K562 (cell line): ENCODE measurements at regions not wholly inside any gene's neighbourhood (a gene's known extent, or its start where the extent isn't known, plus 50 kb on each side); places are given as distances from the start of the nearest gene placed in this dataset.

Experiments used
- ATAC-seq: fragments of 200-7000 bp; cut with Tn5 transposase; 3 replicates; pipeline ENCODE4 v1.9.1; 2020; ENCODE audit warnings: moderate library complexity
- BruUV-seq: library from RNA; stranded (reverse); fragments of 400-500 nt; replicated peaks from 2 replicates; lab custom pipeline; 2021; lab: Mats Ljungman, UMichigan
- CTCF ChIA-PET: fragments of 300-600 bp; formaldehyde crosslinking; extraction: SDS; loops from one replicate; lab custom pipeline; 2021; ENCODE audit warnings: low intra/inter-chr PET ratio; lab: Yijun Ruan, JAX
- POLR2A ChIA-PET: fragments of 300-600, 350-650 bp; sonication (Branson Sonifier 250); formaldehyde crosslinking; extraction: SDS; loops from one replicate; lab custom pipeline; 2021; ENCODE audit warnings: antibody characterized with exemption, inconsistent platforms; lab: Yijun Ruan, JAX
- DNase-seq, 4 experiments: peaks; one replicate each; pipeline versions ENCODE4 v3.0.0 to v3.0.0-alpha.2; 2011 to 2018; ENCODE audit warnings: low spot score in 3 of 4, mixed read lengths in 3 of 4; ENCODE audit errors: extremely low read depth in 1 of 4
- FAIRE-seq: peaks from 2 replicates; lab custom pipeline; 2011; peaks lifted over from hg19 to GRCh38; lab: Jason Lieb, UNC
- H2AFZ ChIP-seq: 2 replicates; pipeline ENCODE4 v1.6.0; 2011; ENCODE audit warnings: low read depth, low read length, control low read depth, inconsistent platforms
- H3K27ac ChIP-seq: fragments of 200-600 bp; 3 replicates; pipeline ENCODE4 v1.8.0; 2011; ENCODE audit warnings: low read depth, mild to moderate bottlenecking, control low read depth, inconsistent platforms, low read length, moderate library complexity, mixed read lengths; ENCODE audit errors: extremely low read depth
- H3K27me3 ChIP-seq, 2 experiments: fragments of 300-600 bp in 1 of 2; 2 replicates in 1 of 2; 3 replicates in 1 of 2; pipeline versions ENCODE4 v1.6.0 to v1.8.0; 2011; ENCODE audit warnings: inconsistent platforms in 2 of 2, low read length in 2 of 2, mild to moderate bottlenecking in 1 of 2, mixed read lengths in 1 of 2, moderate library complexity in 1 of 2; ENCODE audit not compliant: control insufficient read depth in 2 of 2, insufficient read depth in 2 of 2
- H3K36me3 ChIP-seq: fragments of 300-600 bp; 3 replicates; pipeline ENCODE4 v1.8.0; 2011; ENCODE audit warnings: mild to moderate bottlenecking, low read length, inconsistent platforms; ENCODE audit not compliant: control insufficient read depth, insufficient read depth
- H3K4me1 ChIP-seq, 2 experiments: fragments of 200-600 bp in 1 of 2; replicated peaks in 1 of 2; 2 replicates in 1 of 2; 3 replicates in 1 of 2; pipeline versions ENCODE4 v1.5.1 to v1.8.0; 2011; ENCODE audit warnings: inconsistent platforms in 2 of 2, low read length in 2 of 2, mild to moderate bottlenecking in 1 of 2, mixed read lengths in 1 of 2, moderate library complexity in 1 of 2; ENCODE audit not compliant: control insufficient read depth in 2 of 2, insufficient read depth in 2 of 2
- H3K4me2 ChIP-seq: 2 replicates; pipeline ENCODE4 v1.6.1; 2011; ENCODE audit warnings: low read length, control low read depth, inconsistent platforms, mixed read lengths; ENCODE audit not compliant: insufficient read depth
- H3K4me3 ChIP-seq: fragments of 200-600 bp; sonication (generic), shearing (Covaris generic); 2 replicates; pipeline ENCODE4 v1.5.1; 2016; ENCODE audit warnings: control low read depth, inconsistent platforms
- H3K79me2 ChIP-seq: fragments of 200-600 bp; 3 replicates; pipeline ENCODE4 v1.8.0; 2011; ENCODE audit warnings: low read length, inconsistent platforms; ENCODE audit not compliant: control insufficient read depth, insufficient read depth
- H3K9ac ChIP-seq, 2 experiments: 2 replicates each; pipeline versions ENCODE4 v1.6.0 to v1.6.1; 2011; ENCODE audit warnings: low read depth in 2 of 2, low read length in 2 of 2, control low read depth in 1 of 2, inconsistent platforms in 1 of 2, mild to moderate bottlenecking in 1 of 2, mixed read lengths in 1 of 2; ENCODE audit not compliant: insufficient read depth in 1 of 2
- H3K9me1 ChIP-seq: one replicate; pipeline ENCODE4 v1.6.0; 2011; ENCODE audit warnings: inconsistent platforms, mild to moderate bottlenecking, low read length, moderate library complexity; ENCODE audit not compliant: control insufficient read depth, insufficient read depth
- H3K9me3 ChIP-seq: replicated peaks from 2 replicates; pipeline ENCODE4 v1.5.1; 2011; ENCODE audit warnings: low read depth, low read length, inconsistent platforms; ENCODE audit not compliant: control insufficient read depth, insufficient read depth
- H4K20me1 ChIP-seq: replicated peaks from 2 replicates; pipeline ENCODE4 v1.6.1; 2011; ENCODE audit warnings: low read length, inconsistent platforms, mixed read lengths; ENCODE audit not compliant: control insufficient read depth, insufficient read depth
- CAMTA2 ChIP-seq: fragments of 250-450 bp; sonication (Bioruptor Pico); conservative IDR thresholded peaks from 2 replicates; pipeline ENCODE4 v1.5.1; 2022
- ESRRA ChIP-seq: fragments of 450-650 bp; IDR thresholded peaks from 2 replicates; pipeline ENCODE4 v1.6.1; 2014; ENCODE audit warnings: low read depth, mild to moderate bottlenecking, moderate library complexity, borderline replicate concordance
- FOXA1 ChIP-seq: fragments of 450-650 bp; IDR thresholded peaks from 2 replicates; pipeline ENCODE4 v1.6.1; 2016; ENCODE audit warnings: mild to moderate bottlenecking, borderline replicate concordance
- KAT7 ChIP-seq: sonication (generic); formaldehyde crosslinking; IDR thresholded peaks from 2 replicates; pipeline ENCODE4 v1.8.0; 2022; ENCODE audit warnings: missing genetic modification reagents, mild to moderate bottlenecking, borderline replicate concordance
- MBD2 ChIP-seq: sonication (generic); IDR thresholded peaks from 2 replicates; pipeline ENCODE4 v1.6.1; 2016; ENCODE audit warnings: low read depth, borderline replicate concordance
- MEIS2 ChIP-seq: fragments of 450-650 bp; IDR thresholded peaks from 2 replicates; pipeline ENCODE4 v1.6.1; 2014; ENCODE audit warnings: mild to moderate bottlenecking; ENCODE audit not compliant: partially characterized antibody
- MTA1 ChIP-seq: fragments of 450-650 bp; IDR thresholded peaks from 2 replicates; pipeline ENCODE4 v1.6.1; 2017; ENCODE audit warnings: borderline replicate concordance
- NFIC ChIP-seq: fragments of 450-650 bp; IDR thresholded peaks from 2 replicates; pipeline ENCODE4 v1.6.1; 2017; ENCODE audit warnings: mild to moderate bottlenecking, inconsistent platforms
- POLR2AphosphoS5 ChIP-seq: IDR thresholded peaks from 2 replicates; pipeline ENCODE4 v1.6.1; 2011; ENCODE audit warnings: mild to moderate bottlenecking, low read depth, low read length, moderate library complexity; ENCODE audit not compliant: control insufficient read depth, insufficient read depth
- SREBF1 ChIP-seq: fragments of 150-350 bp; IDR thresholded peaks from 2 replicates; pipeline ENCODE4 v1.6.1; 2014; ENCODE audit warnings: antibody characterized with exemption, low read depth, low read length, borderline replicate concordance
- SRSF7 ChIP-seq: fragments of 200-400 bp; formaldehyde crosslinking; optimal IDR thresholded peaks from 2 replicates; pipeline ENCODE3; 2017; ENCODE audit warnings: mild to moderate bottlenecking, low read depth, low read length
- ZC3H8 ChIP-seq: fragments of 450-650 bp; IDR thresholded peaks from 2 replicates; pipeline ENCODE4 v1.6.1; 2017
- ZNF561 ChIP-seq: fragments of 450-650 bp; formaldehyde crosslinking; conservative IDR thresholded peaks from 2 replicates; pipeline ENCODE4 v1.4.0; 2020; ENCODE audit warnings: mild to moderate bottlenecking, moderate library complexity
- WGBS: fragments of 100-300 bp; shearing (Covaris generic); methylation state at CpG from one replicate; pipeline ENCODE4 v1.1.6; 2016; ENCODE audit warnings: low coverage, mixed read lengths; ENCODE audit not compliant: insufficient coverage; ENCODE audit errors: missing lambda C conversion rate; 5-methylcytosine and 5-hydroxymethylcytosine counted together
- in situ Hi-C: fragments of 300-500 bp; cut with MboI; formaldehyde crosslinking; loops from 4 replicates; pipeline ENCODE4 v1.15.0; 2018; ENCODE audit warnings: inconsistent platforms, mixed read lengths
- intact Hi-C: fragments of 100-400 bp; cut with micrococcal nuclease; formaldehyde crosslinking; loops from 2 replicates; pipeline ENCODE4 v1.14.2; 2022
- TF ChIP-seq, protein P1 (sequence below): fragments of 200-600 bp; sonication (generic); IDR thresholded peaks from one replicate; pipeline ENCODE4 v1.6.1; 2012; ENCODE audit warnings: mild to moderate bottlenecking, low read depth, low read length, inconsistent platforms

DNA sequence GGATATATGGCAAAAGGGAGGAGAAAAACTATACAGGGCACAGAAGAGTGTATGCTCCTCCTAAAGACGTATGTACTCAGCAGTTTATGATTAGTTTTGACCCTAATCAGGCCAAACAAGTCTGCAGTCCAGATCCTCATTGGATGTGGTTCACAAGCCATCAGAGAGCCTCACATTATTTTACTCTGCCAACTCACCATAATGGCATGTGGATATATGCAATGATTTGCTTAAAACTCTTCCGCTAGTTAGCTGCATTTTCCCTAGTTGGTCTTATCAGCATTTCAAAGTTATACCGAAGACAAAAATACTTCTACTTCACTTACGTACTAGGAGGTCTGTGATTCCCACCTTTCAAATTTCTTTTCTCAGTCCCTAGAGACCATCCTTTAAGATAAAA is 198.4 kb downstream of the CMPK2 start:
- H3K27ac ChIP-seq, result no peak overlapping the region
- ChIA-PET CTCF (no interaction called here), POLR2A (no interaction called here)
- no peak for ATAC-seq
- H3K9me3 ChIP-seq, result no peaks in the 10 kb centered on the region
- H3K27me3 ChIP-seq, result no peaks in the 10 kb centered on the region
- no peak overlapping the region for H2AFZ ChIP-seq
- no peaks in the 10 kb centered on the region for H3K9me1 ChIP-seq
- 0% methylated on average over 4 of the region's 4 CpGs for WGBS
- in situ Hi-C loops (no loop called here), intact Hi-C loops (no loop called here)
- no peak overlapping the region for H3K9ac ChIP-seq
- BruUV-seq, result no TSS peak
- H3K79me2 ChIP-seq, result no peaks in the 10 kb centered on the region
- H3K4me1 ChIP-seq, result no peaks in the 10 kb centered on the region
- no peak overlapping the region for H3K4me3 ChIP-seq
- FAIRE-seq, result no peak
- no peaks in the 10 kb centered on the region for H3K36me3 ChIP-seq
- H3K4me2 ChIP-seq, result no peak overlapping the region
- no peak for DNase-seq
- H4K20me1 ChIP-seq, result no peaks in the 10 kb centered on the region
- no peak for TF ChIP-seq CAMTA2
- TF ChIP-seq SREBF1, result no peak
- TF ChIP-seq FOXA1, result no peak
- TF ChIP-seq POLR2AphosphoS5, result no peak
- TF ChIP-seq, protein P1, sequence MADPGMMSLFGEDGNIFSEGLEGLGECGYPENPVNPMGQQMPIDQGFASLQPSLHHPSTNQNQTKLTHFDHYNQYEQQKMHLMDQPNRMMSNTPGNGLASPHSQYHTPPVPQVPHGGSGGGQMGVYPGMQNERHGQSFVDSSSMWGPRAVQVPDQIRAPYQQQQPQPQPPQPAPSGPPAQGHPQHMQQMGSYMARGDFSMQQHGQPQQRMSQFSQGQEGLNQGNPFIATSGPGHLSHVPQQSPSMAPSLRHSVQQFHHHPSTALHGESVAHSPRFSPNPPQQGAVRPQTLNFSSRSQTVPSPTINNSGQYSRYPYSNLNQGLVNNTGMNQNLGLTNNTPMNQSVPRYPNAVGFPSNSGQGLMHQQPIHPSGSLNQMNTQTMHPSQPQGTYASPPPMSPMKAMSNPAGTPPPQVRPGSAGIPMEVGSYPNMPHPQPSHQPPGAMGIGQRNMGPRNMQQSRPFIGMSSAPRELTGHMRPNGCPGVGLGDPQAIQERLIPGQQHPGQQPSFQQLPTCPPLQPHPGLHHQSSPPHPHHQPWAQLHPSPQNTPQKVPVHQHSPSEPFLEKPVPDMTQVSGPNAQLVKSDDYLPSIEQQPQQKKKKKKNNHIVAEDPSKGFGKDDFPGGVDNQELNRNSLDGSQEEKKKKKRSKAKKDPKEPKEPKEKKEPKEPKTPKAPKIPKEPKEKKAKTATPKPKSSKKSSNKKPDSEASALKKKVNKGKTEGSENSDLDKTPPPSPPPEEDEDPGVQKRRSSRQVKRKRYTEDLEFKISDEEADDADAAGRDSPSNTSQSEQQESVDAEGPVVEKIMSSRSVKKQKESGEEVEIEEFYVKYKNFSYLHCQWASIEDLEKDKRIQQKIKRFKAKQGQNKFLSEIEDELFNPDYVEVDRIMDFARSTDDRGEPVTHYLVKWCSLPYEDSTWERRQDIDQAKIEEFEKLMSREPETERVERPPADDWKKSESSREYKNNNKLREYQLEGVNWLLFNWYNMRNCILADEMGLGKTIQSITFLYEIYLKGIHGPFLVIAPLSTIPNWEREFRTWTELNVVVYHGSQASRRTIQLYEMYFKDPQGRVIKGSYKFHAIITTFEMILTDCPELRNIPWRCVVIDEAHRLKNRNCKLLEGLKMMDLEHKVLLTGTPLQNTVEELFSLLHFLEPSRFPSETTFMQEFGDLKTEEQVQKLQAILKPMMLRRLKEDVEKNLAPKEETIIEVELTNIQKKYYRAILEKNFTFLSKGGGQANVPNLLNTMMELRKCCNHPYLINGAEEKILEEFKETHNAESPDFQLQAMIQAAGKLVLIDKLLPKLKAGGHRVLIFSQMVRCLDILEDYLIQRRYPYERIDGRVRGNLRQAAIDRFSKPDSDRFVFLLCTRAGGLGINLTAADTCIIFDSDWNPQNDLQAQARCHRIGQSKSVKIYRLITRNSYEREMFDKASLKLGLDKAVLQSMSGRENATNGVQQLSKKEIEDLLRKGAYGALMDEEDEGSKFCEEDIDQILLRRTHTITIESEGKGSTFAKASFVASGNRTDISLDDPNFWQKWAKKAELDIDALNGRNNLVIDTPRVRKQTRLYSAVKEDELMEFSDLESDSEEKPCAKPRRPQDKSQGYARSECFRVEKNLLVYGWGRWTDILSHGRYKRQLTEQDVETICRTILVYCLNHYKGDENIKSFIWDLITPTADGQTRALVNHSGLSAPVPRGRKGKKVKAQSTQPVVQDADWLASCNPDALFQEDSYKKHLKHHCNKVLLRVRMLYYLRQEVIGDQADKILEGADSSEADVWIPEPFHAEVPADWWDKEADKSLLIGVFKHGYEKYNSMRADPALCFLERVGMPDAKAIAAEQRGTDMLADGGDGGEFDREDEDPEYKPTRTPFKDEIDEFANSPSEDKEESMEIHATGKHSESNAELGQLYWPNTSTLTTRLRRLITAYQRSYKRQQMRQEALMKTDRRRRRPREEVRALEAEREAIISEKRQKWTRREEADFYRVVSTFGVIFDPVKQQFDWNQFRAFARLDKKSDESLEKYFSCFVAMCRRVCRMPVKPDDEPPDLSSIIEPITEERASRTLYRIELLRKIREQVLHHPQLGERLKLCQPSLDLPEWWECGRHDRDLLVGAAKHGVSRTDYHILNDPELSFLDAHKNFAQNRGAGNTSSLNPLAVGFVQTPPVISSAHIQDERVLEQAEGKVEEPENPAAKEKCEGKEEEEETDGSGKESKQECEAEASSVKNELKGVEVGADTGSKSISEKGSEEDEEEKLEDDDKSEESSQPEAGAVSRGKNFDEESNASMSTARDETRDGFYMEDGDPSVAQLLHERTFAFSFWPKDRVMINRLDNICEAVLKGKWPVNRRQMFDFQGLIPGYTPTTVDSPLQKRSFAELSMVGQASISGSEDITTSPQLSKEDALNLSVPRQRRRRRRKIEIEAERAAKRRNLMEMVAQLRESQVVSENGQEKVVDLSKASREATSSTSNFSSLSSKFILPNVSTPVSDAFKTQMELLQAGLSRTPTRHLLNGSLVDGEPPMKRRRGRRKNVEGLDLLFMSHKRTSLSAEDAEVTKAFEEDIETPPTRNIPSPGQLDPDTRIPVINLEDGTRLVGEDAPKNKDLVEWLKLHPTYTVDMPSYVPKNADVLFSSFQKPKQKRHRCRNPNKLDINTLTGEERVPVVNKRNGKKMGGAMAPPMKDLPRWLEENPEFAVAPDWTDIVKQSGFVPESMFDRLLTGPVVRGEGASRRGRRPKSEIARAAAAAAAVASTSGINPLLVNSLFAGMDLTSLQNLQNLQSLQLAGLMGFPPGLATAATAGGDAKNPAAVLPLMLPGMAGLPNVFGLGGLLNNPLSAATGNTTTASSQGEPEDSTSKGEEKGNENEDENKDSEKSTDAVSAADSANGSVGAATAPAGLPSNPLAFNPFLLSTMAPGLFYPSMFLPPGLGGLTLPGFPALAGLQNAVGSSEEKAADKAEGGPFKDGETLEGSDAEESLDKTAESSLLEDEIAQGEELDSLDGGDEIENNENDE, result no peak
- no peak for TF ChIP-seq ESRRA
- no peak for TF ChIP-seq MEIS2
- no peak for TF ChIP-seq ZC3H8
- TF ChIP-seq SRSF7, result no peak
- no peak for TF ChIP-seq MTA1
- no peak for TF ChIP-seq ZNF561
- TF ChIP-seq NFIC, result no peak
- no peak for TF ChIP-seq MBD2
- no peak for TF ChIP-seq KAT7 (CRISPR knock-in tag)
